Lower lobe of right lung (tissue), 2 donors: ENCODE measurements at regions not wholly inside any gene's neighbourhood (a gene's known extent, or its start where the extent isn't known, plus 50 kb on each side); places are given as distances from the start of the nearest gene placed in this dataset.

ENCODE experiments used
- ATAC-seq, 2 donors: fragments of 200-7000 bp; cut with Tn5 transposase; one replicate each; pipeline ENCODE4 v1.9.1; 2020 to 2022; ENCODE audit warnings: mild to moderate bottlenecking in 2 of 2, moderate library complexity in 2 of 2
- DNase-seq: peaks from one replicate; pipeline ENCODE4 v3.0.0-alpha.2; 2020
- H3K27ac ChIP-seq: fragments of 200-600 bp; one replicate; pipeline ENCODE4 v1.8.0; 2022
- H3K27me3 ChIP-seq: fragments of 200-600 bp; one replicate; pipeline ENCODE4 v1.8.0; 2022; ENCODE audit warnings: low read depth
- H3K36me3 ChIP-seq: fragments of 200-600 bp; one replicate; pipeline ENCODE4 v1.8.0; 2022; ENCODE audit warnings: mild to moderate bottlenecking
- H3K4me1 ChIP-seq: fragments of 200-600 bp; one replicate; pipeline ENCODE4 v1.8.0; 2022
- H3K4me3 ChIP-seq: fragments of 200-600 bp; one replicate; pipeline ENCODE4 v1.8.0; 2022; ENCODE audit warnings: mild to moderate bottlenecking
- H3K9me3 ChIP-seq: fragments of 200-600 bp; one replicate; pipeline ENCODE4 v1.8.0; 2022
- intact Hi-C: fragments of 100-400 bp; cut with DNase I; formaldehyde crosslinking; loops from one replicate; pipeline ENCODE4 v1.11.0; 2022
- TF ChIP-seq, protein P1 (sequence below): fragments of 200-600 bp; IDR thresholded peaks from one replicate; pipeline ENCODE4 v1.8.0; 2022; ENCODE audit warnings: antibody characterized with exemption, mild to moderate bottlenecking
- donor health status: DM: no; HTN: yes; CAD: no; lungs with severe emphysema.

DNA sequence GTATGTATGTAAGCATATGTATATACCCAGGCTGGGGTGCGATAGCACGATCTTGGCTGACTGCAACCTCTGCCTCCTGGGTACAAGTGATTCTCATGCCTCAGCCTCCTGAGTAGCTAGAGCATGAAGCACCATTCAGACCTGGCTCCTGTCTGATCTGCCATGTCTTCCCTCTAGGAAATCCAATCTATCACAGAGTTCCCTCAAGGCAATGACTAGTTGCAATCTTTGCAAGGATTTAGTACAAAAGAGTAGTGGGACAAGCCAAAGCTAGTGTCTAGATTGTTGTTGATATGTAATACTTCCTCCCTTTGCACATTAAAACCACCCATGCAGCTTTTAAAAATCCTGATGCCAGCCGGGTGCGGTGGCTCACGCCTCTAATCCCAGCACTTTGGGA is 60.5 kb upstream of the PRKAR2B start:
- no peaks in the 10 kb centered on the region for H3K27me3 ChIP-seq
- ATAC-seq (no peak), DNase-seq (no peak)
- H3K36me3 ChIP-seq, result no peaks in the 10 kb centered on the region
- no peaks in the 10 kb centered on the region for H3K4me1 ChIP-seq
- H3K27ac ChIP-seq, result no peak overlapping the region
- intact Hi-C loops, result no loop called here
- H3K4me3 ChIP-seq, result no peak overlapping the region
- H3K9me3 ChIP-seq, result no peaks in the 10 kb centered on the region
- TF ChIP-seq, protein P1, sequence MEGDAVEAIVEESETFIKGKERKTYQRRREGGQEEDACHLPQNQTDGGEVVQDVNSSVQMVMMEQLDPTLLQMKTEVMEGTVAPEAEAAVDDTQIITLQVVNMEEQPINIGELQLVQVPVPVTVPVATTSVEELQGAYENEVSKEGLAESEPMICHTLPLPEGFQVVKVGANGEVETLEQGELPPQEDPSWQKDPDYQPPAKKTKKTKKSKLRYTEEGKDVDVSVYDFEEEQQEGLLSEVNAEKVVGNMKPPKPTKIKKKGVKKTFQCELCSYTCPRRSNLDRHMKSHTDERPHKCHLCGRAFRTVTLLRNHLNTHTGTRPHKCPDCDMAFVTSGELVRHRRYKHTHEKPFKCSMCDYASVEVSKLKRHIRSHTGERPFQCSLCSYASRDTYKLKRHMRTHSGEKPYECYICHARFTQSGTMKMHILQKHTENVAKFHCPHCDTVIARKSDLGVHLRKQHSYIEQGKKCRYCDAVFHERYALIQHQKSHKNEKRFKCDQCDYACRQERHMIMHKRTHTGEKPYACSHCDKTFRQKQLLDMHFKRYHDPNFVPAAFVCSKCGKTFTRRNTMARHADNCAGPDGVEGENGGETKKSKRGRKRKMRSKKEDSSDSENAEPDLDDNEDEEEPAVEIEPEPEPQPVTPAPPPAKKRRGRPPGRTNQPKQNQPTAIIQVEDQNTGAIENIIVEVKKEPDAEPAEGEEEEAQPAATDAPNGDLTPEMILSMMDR, result no peak

DNA sequence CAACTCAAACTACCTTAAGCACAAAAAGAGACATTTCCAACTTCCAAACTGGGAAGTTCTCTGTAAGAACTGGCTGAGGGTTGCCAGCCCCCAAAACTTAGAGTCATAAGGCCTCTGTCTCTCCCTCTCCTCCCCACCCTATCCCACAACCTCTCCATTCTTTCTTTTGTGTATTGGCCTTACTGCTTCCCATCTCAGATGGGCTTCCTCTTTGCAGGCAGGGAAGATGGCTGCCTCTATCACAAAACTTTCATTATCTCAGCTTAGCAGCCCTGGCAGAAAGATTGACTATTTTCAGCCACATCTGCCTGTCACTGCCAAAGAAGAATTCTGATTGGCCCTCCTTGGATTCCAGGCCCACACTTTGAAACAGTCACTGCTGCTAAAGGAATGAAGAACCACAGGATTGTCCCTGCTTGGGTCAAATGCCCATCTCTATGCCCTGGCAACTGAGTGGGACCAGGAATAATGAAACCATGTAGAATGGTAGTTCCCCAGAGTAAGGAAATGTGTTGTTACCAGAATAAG is 58.0 kb upstream of the PRKAR2B start:
- H3K4me1 ChIP-seq, result no peaks in the 10 kb centered on the region
- no peak overlapping the region for H3K4me3 ChIP-seq
- ATAC-seq, result no peak

DNA sequence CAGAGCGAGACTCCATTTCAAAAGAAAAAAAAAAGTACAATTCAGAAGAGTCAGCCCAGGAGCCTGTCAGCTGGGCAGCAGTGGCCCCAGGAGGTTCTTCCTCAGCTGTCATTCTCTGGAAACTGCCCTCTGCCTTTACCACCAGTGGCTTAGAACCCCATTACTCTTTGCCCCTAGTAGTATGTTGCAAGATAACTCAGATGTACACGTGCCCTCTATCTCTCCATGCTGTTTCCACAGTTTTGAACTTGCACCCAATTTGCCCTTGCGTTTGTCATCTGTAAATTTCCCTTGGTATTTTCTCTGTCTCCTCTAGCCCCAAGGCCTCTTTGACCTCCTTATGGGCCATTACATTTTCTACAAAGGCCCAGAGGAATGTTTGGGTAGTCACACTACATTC is 56.7 kb upstream of the PRKAR2B start:
- H3K27me3 ChIP-seq, result no peaks in the 10 kb centered on the region
- TF ChIP-seq, protein P1, result no peak
- intact Hi-C loops, result no loop called here
- DNase-seq (no peak), ATAC-seq (peak in 1 of 2 donors; percentile 41)
- no peak overlapping the region for H3K4me3 ChIP-seq
- no peak overlapping the region for H3K27ac ChIP-seq
- H3K9me3 ChIP-seq, result no peaks in the 10 kb centered on the region
- H3K4me1 ChIP-seq, result no peaks in the 10 kb centered on the region
- H3K36me3 ChIP-seq, result no peaks in the 10 kb centered on the region

More for the DNA sequence above, 58.0 kb upstream of the PRKAR2B start:
- DNase-seq, result no peak
- intact Hi-C loops, result no loop called here
- Histone ChIP-seq H3K27me3 (no peaks in the 10 kb centered on the region), H3K27ac (no peak overlapping the region), H3K9me3 (no peaks in the 10 kb centered on the region), H3K36me3 (no peaks in the 10 kb centered on the region)
- TF ChIP-seq, protein P1, result no peak

DNA sequence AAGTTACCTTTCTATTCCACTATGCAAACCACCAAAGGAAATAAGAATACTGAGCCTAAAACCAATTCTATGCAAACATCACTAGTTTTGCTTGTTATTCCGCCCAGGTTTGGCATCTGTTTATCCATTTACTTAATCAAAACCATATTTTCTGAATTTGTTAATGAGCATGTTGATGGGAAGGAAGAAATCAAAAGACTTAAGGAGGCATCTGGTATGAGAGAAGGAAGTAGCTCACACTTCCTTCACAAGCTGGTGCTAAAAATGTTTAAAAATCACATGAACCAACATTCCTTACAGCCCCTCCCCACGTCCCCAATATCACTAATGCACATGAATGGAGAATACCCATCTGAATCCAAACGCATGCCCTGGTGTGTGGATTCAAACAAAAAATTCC is 52.0 kb upstream of the PRKAR2B start:
- Histone ChIP-seq H3K27ac (no peak overlapping the region), H3K36me3 (no peaks in the 10 kb centered on the region), H3K4me1 (no peaks in the 10 kb centered on the region), H3K27me3 (peaks cover 6% of the 10 kb centered on the region), H3K9me3 (no peaks in the 10 kb centered on the region), H3K4me3 (no peak overlapping the region)
- TF ChIP-seq, protein P1, result no peak
- intact Hi-C loops, result no loop called here
- ATAC-seq (no peak), DNase-seq (no peak)
